Nephron progenitor cell (in vitro differentiated cells): ENCODE measurements at regions not wholly inside any gene's neighbourhood (a gene's known extent, or its start where the extent isn't known, plus 50 kb on each side); places are given as distances from the start of the nearest gene placed in this dataset.

ENCODE experiments used
- DNase-seq: peaks from one replicate; pipeline ENCODE4 v3.0.0; 2021
- H3K27ac Mint-ChIP-seq: 2 replicates; pipeline ENCODE4 v1.8.0; 2021; ENCODE audit warnings: mild to moderate bottlenecking, moderate library complexity, mixed read lengths
- H3K27me3 Mint-ChIP-seq: 2 replicates; pipeline ENCODE4 v1.8.0; 2021; ENCODE audit warnings: mild to moderate bottlenecking, low read depth, mixed read lengths; ENCODE audit not compliant: poor library complexity
- H3K36me3 Mint-ChIP-seq: 2 replicates; pipeline ENCODE4 v1.8.0; 2021; ENCODE audit warnings: low read depth, mixed read lengths
- H3K4me1 Mint-ChIP-seq: 2 replicates; pipeline ENCODE4 v1.8.0; 2021; ENCODE audit warnings: mixed read lengths
- H3K4me3 Mint-ChIP-seq: 2 replicates; pipeline ENCODE4 v1.8.0; 2021; ENCODE audit warnings: mild to moderate bottlenecking, moderate library complexity, mixed read lengths
- H3K9me3 Mint-ChIP-seq: 2 replicates; pipeline ENCODE4 v1.8.0; 2021; ENCODE audit warnings: mild to moderate bottlenecking, moderate library complexity, mixed read lengths
- CTCF ChIP-seq: fragments of 200-600 bp; sonication (generic); IDR thresholded peaks from 2 replicates; pipeline ENCODE4 v1.5.0; 2021; ENCODE audit warnings: antibody characterized with exemption

- Mint-ChIP-seq H3K36me3 (no peaks in the 10 kb centered on the region), H3K27me3 (peaks cover 4% of the 10 kb centered on the region)
These were observed 714.8 kb upstream of the POM121L12 start for GRCh38 chr7:52320610-52321009.

DNA sequence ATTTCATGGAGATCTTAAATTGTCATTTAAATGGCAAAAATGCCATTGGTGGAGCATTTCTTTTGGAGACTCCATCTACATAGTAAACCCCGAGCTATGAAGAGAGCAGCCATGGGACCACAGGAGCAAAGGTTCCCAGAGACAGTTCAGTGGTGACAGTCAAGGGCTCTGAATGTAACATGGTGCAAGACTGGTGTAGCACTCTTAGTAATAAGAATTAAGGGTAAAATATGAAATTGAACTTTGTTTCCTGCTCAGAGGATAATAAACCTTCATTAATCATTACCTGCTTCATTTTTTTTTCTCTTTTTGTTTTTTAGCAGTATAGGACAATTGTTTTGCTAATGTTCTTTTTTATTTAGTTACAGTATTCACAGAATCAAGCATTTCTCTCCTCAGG lies 717.5 kb upstream of the POM121L12 start:
- DNase-seq: no peak
- Mint-ChIP-seq H3K27me3 (peaks cover 6% of the 10 kb centered on the region), H3K9me3 (peaks cover 12% of the 10 kb centered on the region), H3K27ac (no peak overlapping the region), H3K36me3 (no peaks in the 10 kb centered on the region), H3K4me3 (no peak overlapping the region), H3K4me1 (no peaks in the 10 kb centered on the region)
- no peak for TF ChIP-seq CTCF

More at GRCh38 chr7:52320610-52321009, 714.8 kb upstream of the POM121L12 start:
- Mint-ChIP-seq H3K4me1 (no peaks in the 10 kb centered on the region), H3K9me3 (peaks cover 16% of the 10 kb centered on the region), H3K27ac (no peak overlapping the region), H3K4me3 (no peak overlapping the region)
- DNase-seq: no peak
- TF ChIP-seq CTCF: no peak

GRCh38 chr7:52311886-52312285 lies 723.5 kb upstream of the POM121L12 start:
- Mint-ChIP-seq H3K27ac (no peak overlapping the region), H3K36me3 (no peaks in the 10 kb centered on the region), H3K4me3 (no peak overlapping the region), H3K27me3 (peaks cover 6% of the 10 kb centered on the region), H3K9me3 (peaks cover 6% of the 10 kb centered on the region), H3K4me1 (no peaks in the 10 kb centered on the region)
- TF ChIP-seq CTCF: no peak
- no peak for DNase-seq

GRCh38 chr7:52309631-52310030 lies 725.8 kb upstream of the POM121L12 start:
- TF ChIP-seq CTCF: no peak
- H3K4me1 Mint-ChIP-seq: no peaks in the 10 kb centered on the region
- H3K4me3 Mint-ChIP-seq: no peak overlapping the region
- DNase-seq: no peak
- H3K36me3 Mint-ChIP-seq: no peaks in the 10 kb centered on the region
- H3K9me3 Mint-ChIP-seq: no peaks in the 10 kb centered on the region
- H3K27me3 Mint-ChIP-seq: peaks cover 4% of the 10 kb centered on the region
- no peak overlapping the region for H3K27ac Mint-ChIP-seq

DNA sequence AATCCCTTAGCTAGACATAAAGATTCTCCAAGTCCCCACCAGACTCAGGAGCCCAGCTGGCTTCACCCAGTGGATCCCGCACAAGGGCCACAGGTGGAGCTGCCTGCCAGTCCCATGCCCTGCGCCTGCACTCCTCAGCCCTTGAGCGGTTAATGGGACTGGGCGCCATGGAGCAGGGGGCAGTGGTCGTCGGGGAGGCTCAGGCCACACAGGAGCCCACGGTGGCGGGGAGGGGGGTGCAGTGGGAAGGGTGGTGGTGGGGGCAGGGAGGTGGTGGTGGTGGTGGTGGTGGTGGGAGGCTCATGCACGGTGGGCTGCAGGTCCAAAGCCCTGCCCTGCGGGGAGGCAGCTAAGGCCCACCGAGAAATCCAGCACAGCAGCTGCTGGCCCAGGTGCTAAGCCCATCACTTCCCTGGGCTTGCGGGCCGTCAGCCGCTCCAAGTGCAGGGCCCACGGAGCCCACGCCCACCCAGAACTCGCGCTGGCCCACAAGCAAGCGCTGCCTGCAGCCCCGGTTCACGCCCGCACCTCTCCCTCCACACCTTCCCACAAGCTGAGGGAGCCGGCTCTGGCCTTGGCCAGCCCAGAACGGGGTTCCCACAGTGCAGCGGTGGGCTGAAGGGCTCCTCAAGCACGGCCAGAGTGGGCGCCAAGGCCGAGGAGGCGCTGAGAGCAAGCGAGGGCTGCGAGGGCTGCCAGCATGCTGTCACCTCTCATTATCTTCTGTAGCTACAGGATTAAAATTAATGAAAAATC lies 732.5 kb upstream of the POM121L12 start:
- peaks cover 2% of the 10 kb centered on the region for H3K27me3 Mint-ChIP-seq
- no peak for DNase-seq
- no peak overlapping the region for H3K4me3 Mint-ChIP-seq
- H3K36me3 Mint-ChIP-seq: no peaks in the 10 kb centered on the region
- H3K27ac Mint-ChIP-seq: no peak overlapping the region
- H3K4me1 Mint-ChIP-seq: peaks cover 5% of the 10 kb centered on the region
- H3K9me3 Mint-ChIP-seq: peaks cover 16% of the 10 kb centered on the region
- TF ChIP-seq CTCF: no peak

DNA sequence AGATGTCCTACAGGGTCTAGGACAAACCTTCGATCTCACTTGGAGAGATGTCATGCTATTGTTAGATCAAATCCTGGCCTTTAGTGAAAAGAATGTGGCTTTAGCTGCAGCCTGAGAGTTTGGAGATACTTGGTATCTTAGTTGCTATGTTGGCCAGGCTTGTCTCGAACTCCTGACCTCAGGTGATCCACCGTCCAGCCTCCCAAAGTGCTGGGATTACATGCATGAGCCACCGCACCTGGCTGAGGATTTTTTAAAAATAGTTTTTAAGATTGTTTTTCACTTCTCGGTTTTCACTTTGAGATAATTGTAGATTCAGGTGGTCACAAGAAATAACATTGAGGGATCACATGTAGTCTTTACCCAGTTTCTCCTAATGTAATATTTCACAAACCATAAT lies 738.3 kb upstream of the POM121L12 start:
- Mint-ChIP-seq H3K9me3 (peaks cover 20% of the 10 kb centered on the region), H3K4me3 (no peak overlapping the region), H3K36me3 (no peaks in the 10 kb centered on the region), H3K27ac (no peak overlapping the region), H3K4me1 (peaks cover 5% of the 10 kb centered on the region), H3K27me3 (peaks cover 2% of the 10 kb centered on the region)
- DNase-seq: no peak
- no peak for TF ChIP-seq CTCF
